Caco-2 (cell line): ENCODE measurements at regions not wholly inside any gene's neighbourhood (a gene's known extent, or its start where the extent isn't known, plus 50 kb on each side); places are given as distances from the start of the nearest gene placed in this dataset.

Experiments
- BruUV-seq: library from RNA; stranded (reverse); fragments of 400-500 nt; replicated peaks from 2 replicates; lab custom pipeline; 2021; lab: Mats Ljungman, UMichigan
- CTCF ChIA-PET: fragments of 300-600 bp; sonication (Branson Sonifier 250); formaldehyde crosslinking; loops from one replicate; lab custom pipeline; 2022; ENCODE audit warnings: antibody characterized with exemption; lab: Charles Lee
- POLR2A ChIA-PET: fragments of 300-600 bp; sonication (Branson Sonifier 250); formaldehyde crosslinking; loops from one replicate; lab custom pipeline; 2022; ENCODE audit warnings: antibody characterized with exemption; lab: Charles Lee
- DNase-seq, 2 experiments: peaks; one replicate each; pipeline versions ENCODE4 v3.0.0 to v3.0.0-alpha.2; 2020 to 2022
- H3K27me3 ChIP-seq: replicated peaks from 2 replicates; pipeline ENCODE4 v1.6.0; 2011; ENCODE audit warnings: low read length; ENCODE audit not compliant: control insufficient read depth, insufficient read depth
- H3K36me3 ChIP-seq: 2 replicates; pipeline ENCODE4 v1.5.1; 2011; ENCODE audit warnings: low read length; ENCODE audit not compliant: control insufficient read depth, insufficient read depth
- H3K4me1 ChIP-seq: fragments of 250-450 bp; sonication (Bioruptor Pico); 2 replicates; pipeline ENCODE4 v1.5.1; 2020; ENCODE audit warnings: mild to moderate bottlenecking
- H3K4me3 ChIP-seq: 2 replicates; pipeline ENCODE4 v1.5.1; 2011; ENCODE audit warnings: low read depth, mild to moderate bottlenecking, control low read depth, low read length
- H3K9me3 ChIP-seq: fragments of 250-450 bp; sonication (Bioruptor Pico); 2 replicates; pipeline ENCODE4 v1.5.1; 2020; ENCODE audit warnings: mild to moderate bottlenecking, moderate library complexity
- H3K27ac Mint-ChIP-seq: one replicate; pipeline ENCODE4 v1.8.0; 2022; ENCODE audit warnings: mixed read lengths; ENCODE audit not compliant: unreplicated experiment
- H3K27me3 Mint-ChIP-seq: one replicate; pipeline ENCODE4 v1.8.0; 2022; ENCODE audit warnings: mixed read lengths; ENCODE audit not compliant: insufficient read depth, unreplicated experiment
- H3K36me3 Mint-ChIP-seq: one replicate; pipeline ENCODE4 v1.8.0; 2022; ENCODE audit warnings: mild to moderate bottlenecking, mixed read lengths; ENCODE audit not compliant: insufficient read depth, unreplicated experiment
- H3K4me1 Mint-ChIP-seq: one replicate; pipeline ENCODE4 v1.8.0; 2022; ENCODE audit warnings: low read depth, mixed read lengths; ENCODE audit not compliant: unreplicated experiment
- H3K4me3 Mint-ChIP-seq: one replicate; pipeline ENCODE4 v1.8.0; 2022; ENCODE audit warnings: mild to moderate bottlenecking, moderate library complexity, mixed read lengths; ENCODE audit not compliant: unreplicated experiment
- H3K9me3 Mint-ChIP-seq: one replicate; pipeline ENCODE4 v1.8.0; 2022; ENCODE audit warnings: mixed read lengths; ENCODE audit not compliant: unreplicated experiment
- intact Hi-C: fragments of 100-400 bp; cut with micrococcal nuclease; formaldehyde crosslinking; loops from one replicate; pipeline ENCODE4 v1.10.0; 2022; ENCODE audit not compliant: unreplicated experiment
- TF ChIP-seq, protein P1 (sequence below), 2 experiments: fragments of 200-600 bp in 1 of 2; IDR thresholded peaks; 1 replicate in 1 of 2; 2 replicates in 1 of 2; pipeline versions ENCODE4 v1.5.1 to v1.8.0; 2011 to 2022; ENCODE audit warnings: antibody characterized with exemption in 1 of 2, control low read depth in 1 of 2, inconsistent platforms in 1 of 2, low read depth in 1 of 2, low read length in 1 of 2, mild to moderate bottlenecking in 1 of 2, moderate library complexity in 1 of 2; ENCODE audit not compliant: insufficient read depth in 1 of 2, severe bottlenecking in 1 of 2, unreplicated experiment in 1 of 2

DNA sequence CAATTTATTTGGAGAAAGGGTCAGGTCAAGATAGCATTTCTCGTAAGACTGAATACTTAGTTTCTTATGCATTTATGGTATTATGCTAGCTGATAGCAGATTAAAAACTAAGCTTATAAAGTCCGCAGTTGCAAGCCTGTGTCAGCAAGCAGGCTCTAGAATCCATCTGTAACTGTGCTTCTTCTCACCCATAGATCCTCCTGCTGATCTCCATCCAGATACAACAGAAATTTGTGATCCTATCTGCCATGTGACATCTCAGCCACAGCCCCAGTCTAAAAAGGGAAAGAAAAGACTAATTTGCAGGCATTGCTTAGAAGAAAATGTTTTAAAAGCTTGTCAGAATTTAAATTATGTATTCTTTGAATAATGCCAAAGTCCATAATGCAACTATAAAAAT is 265.4 kb upstream of the CCDC54 start:
- no peaks in the 10 kb centered on the region for H3K9me3 ChIP-seq
- TF ChIP-seq, protein P1, sequence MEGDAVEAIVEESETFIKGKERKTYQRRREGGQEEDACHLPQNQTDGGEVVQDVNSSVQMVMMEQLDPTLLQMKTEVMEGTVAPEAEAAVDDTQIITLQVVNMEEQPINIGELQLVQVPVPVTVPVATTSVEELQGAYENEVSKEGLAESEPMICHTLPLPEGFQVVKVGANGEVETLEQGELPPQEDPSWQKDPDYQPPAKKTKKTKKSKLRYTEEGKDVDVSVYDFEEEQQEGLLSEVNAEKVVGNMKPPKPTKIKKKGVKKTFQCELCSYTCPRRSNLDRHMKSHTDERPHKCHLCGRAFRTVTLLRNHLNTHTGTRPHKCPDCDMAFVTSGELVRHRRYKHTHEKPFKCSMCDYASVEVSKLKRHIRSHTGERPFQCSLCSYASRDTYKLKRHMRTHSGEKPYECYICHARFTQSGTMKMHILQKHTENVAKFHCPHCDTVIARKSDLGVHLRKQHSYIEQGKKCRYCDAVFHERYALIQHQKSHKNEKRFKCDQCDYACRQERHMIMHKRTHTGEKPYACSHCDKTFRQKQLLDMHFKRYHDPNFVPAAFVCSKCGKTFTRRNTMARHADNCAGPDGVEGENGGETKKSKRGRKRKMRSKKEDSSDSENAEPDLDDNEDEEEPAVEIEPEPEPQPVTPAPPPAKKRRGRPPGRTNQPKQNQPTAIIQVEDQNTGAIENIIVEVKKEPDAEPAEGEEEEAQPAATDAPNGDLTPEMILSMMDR (IDR thresholded peaks at IDR 0.05; ENCODE audit: insufficient read depth in 1 of 2, low read depth in 1 of 2, low read length in 1 of 2, severe bottlenecking in 1 of 2, unreplicated experiment in 1 of 2) = no peak
- H3K4me3 ChIP-seq = no peak overlapping the region
- intact Hi-C loops = no loop called here
- no peaks in the 10 kb centered on the region for H3K36me3 ChIP-seq
- Mint-ChIP-seq H3K36me3 (no peaks in the 10 kb centered on the region), H3K27me3 (no peaks in the 10 kb centered on the region), H3K4me3 (no peak overlapping the region), H3K9me3 (no peaks in the 10 kb centered on the region), H3K4me1 (no peaks in the 10 kb centered on the region), H3K27ac (no peak overlapping the region)
- no peaks in the 10 kb centered on the region for H3K4me1 ChIP-seq
- CTCF ChIA-PET = no interaction called here
- POLR2A ChIA-PET = no interaction called here
- no TSS peak for BruUV-seq
- no peaks in the 10 kb centered on the region for H3K27me3 ChIP-seq
- no peak for DNase-seq

DNA sequence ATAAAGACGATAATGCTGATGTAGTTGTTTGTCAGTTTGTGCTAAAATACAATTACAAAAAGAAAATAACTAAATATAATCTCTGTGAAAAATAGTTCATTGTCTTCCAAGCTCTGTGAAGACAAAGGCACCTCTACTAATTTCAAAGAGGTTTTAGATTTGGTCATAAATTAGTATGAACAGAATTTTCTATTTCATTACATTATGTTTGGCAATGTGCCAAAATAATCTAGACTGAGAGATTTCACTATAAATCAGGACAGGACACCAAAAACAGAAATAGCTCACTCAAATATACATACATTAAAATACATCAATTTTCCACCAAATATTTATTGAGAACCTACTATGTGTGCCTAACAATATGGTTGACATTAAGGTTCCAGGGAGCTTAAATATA is 264.9 kb upstream of the CCDC54 start:
- Histone ChIP-seq H3K4me3 (no peak overlapping the region), H3K9me3 (no peaks in the 10 kb centered on the region), H3K27me3 (no peaks in the 10 kb centered on the region), H3K4me1 (no peaks in the 10 kb centered on the region), H3K36me3 (no peaks in the 10 kb centered on the region)
- no peaks in the 10 kb centered on the region for H3K9me3 Mint-ChIP-seq
- BruUV-seq = no TSS peak
- no peaks in the 10 kb centered on the region for H3K36me3 Mint-ChIP-seq
- intact Hi-C loops = no loop called here
- ChIA-PET CTCF (no interaction called here), POLR2A (no interaction called here)
- no peak for DNase-seq
- no peaks in the 10 kb centered on the region for H3K27me3 Mint-ChIP-seq
- H3K4me3 Mint-ChIP-seq = no peak overlapping the region
- no peaks in the 10 kb centered on the region for H3K4me1 Mint-ChIP-seq
- TF ChIP-seq, protein P1 (IDR thresholded peaks at IDR 0.05; ENCODE audit: insufficient read depth in 1 of 2, low read depth in 1 of 2, low read length in 1 of 2, severe bottlenecking in 1 of 2, unreplicated experiment in 1 of 2) = no peak
- no peak overlapping the region for H3K27ac Mint-ChIP-seq

DNA sequence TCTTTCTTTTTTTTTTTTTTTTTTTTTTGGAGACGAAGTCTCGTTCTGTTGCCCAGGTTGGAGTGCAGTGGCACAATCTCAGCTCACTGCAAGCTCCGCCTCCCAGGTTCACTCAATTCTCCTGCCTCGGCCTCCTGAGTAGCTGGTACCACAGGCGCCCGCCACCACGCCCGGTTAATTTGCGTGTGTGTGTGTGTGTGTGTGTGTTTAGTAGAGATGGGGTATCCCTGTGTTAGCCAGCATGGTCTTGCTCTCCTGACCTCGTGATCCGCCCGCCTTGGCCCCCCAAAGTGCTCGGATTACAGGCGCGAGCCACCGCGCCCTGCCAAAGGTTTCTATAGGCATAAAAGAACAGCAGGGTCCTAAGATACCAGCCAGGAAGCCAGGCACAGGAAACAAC is 261.0 kb upstream of the CCDC54 start:
- Histone ChIP-seq H3K9me3 (no peaks in the 10 kb centered on the region), H3K36me3 (no peaks in the 10 kb centered on the region), H3K4me3 (no peak overlapping the region), H3K4me1 (no peaks in the 10 kb centered on the region), H3K27me3 (no peaks in the 10 kb centered on the region)
- Mint-ChIP-seq H3K36me3 (no peaks in the 10 kb centered on the region), H3K9me3 (no peaks in the 10 kb centered on the region), H3K4me3 (no peak overlapping the region), H3K27ac (no peak overlapping the region), H3K27me3 (no peaks in the 10 kb centered on the region), H3K4me1 (no peaks in the 10 kb centered on the region)
- intact Hi-C loops = no loop called here
- ChIA-PET POLR2A (no interaction called here), CTCF (no interaction called here)
- DNase-seq = no peak
- TF ChIP-seq, protein P1 (IDR thresholded peaks at IDR 0.05; ENCODE audit: insufficient read depth in 1 of 2, low read depth in 1 of 2, low read length in 1 of 2, severe bottlenecking in 1 of 2, unreplicated experiment in 1 of 2) = no peak
- no TSS peak for BruUV-seq
